HK-2 (cell line): ENCODE measurements at regions not wholly inside any gene's neighbourhood (a gene's known extent, or its start where the extent isn't known, plus 50 kb on each side); places are given as distances from the start of the nearest gene placed in this dataset.

Source experiments
- DNase-seq: peaks from one replicate; pipeline ENCODE4 v3.0.0-alpha.2; 2018; ENCODE audit not compliant: unreplicated experiment

DNA sequence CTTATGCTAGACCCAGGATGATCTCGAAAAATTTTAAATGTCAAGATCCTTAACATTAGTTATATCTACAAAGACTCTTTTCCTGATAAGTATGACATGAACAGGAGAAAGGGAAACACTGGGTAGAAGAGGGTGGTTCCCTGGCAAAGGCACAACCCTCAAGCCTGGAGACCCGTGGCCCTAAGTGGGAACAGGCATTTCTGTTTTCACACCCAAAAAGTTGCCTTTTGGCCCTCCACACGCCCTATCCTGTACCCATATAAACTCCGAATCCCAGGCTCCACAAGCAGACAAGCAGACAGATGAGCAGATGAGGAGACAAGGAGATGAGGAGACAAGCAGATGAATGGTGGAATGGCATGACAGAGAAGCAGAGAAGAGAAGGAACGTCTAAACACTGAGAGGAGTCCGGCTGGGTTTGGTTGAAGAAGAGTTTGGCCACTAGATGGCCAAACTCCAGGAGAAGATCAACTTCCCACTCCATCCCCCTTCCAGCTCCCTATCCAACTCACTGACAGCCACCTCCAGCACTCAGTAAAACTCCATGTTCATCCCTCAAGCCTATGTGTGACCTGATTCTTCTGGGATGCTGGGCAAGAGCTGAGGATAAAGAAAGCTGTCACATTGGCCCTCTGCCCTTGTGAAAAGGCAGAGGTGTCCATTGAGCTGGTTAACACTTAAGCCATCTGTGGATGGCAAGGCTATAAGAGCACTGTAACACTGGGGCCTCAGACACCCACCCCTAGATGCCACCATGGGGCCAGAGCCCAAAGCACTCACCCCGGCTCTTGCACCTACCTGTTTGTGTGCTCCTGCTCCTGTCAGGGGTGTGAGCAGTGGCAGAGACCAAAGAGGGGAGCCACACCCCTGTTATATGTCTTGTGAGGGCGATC is 139.6 kb upstream of the FAM20A start:
- no peak for DNase-seq

DNA sequence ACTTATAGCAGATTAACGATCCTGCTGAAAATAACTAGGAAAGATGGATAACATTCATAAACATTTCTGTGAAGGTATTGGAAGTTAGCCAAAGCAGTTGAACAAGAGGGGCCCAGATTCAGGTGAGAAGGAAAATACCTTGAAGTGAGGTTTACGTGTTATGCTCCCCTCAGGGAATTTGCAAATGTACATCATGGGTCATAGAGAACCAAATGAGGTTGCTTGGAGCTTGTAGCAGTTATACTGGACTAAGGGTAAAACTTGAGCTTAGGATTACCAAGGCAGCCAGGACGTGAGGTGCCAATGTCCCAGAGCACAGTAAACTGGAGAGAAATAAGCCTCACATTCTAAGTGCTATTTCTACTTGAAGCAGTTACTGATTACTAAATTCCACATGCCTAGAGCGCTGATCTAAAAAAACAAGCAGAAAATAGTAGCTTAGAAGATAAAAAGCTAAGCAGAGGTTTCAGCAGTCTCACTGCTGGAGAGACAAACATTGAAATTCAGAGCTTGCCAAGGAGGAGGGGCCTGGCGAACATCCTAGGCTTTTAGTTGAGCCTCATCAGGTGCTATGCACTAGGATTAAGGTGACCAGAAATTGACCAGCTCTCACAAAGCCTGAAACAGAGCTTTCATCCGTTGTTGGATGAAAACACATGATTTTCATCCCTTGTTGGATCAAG is 136.7 kb upstream of the FAM20A start:
- DNase-seq = no peak

DNA sequence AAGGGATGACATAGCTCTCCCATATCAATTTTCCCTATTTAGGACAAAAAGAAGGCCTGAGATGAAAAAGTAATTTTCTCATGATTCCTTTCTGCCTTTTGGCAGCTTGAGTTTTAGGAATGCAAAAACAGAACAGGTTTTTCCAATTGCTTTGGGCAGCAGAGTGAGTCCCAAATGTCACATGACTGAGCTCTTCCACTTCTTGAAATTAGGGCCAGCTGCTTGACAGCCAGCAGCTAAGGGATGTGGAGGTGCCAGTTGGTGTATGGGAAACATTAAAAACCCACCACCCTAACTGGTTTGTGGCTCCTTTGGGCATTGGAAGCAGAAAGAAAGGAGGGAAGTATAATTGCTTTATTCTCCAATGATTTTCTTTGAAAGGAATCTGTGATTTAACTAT is 133.8 kb upstream of the FAM20A start:
- DNase-seq = no peak

DNA sequence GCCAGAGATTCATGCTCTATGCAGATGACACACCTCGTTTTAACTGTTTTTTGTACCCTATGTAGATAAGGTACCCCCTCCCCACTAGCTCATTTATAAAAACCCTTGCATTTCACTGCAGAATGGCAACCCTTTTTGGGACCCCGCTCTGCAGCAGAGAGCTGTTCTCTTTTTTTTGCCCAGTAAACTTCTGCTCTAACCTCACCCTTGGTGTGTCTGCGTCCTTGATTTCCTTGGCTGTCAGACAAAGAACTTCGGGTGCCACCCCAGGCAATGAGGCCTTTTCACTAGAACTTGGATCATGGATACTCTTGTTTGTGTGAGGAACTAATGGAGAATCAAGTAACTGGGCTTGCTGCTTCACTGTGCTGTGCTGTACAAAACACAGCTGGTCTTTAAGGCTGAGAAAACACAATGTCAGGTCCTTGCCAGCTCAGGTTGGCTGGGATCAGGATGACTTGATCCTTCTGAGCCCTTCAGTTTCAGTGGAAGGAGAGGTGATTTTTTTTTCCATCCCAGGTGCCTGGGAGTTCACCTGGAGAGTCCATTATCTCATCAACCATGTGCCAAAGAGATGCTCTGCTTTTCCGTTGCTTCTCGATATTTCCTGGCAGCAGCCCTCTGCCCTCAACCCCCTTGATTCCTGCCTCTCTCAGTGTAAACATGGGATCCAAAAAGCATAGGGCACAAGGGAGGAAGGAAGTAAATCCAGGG is 133.2 kb upstream of the FAM20A start:
- no peak for DNase-seq

DNA sequence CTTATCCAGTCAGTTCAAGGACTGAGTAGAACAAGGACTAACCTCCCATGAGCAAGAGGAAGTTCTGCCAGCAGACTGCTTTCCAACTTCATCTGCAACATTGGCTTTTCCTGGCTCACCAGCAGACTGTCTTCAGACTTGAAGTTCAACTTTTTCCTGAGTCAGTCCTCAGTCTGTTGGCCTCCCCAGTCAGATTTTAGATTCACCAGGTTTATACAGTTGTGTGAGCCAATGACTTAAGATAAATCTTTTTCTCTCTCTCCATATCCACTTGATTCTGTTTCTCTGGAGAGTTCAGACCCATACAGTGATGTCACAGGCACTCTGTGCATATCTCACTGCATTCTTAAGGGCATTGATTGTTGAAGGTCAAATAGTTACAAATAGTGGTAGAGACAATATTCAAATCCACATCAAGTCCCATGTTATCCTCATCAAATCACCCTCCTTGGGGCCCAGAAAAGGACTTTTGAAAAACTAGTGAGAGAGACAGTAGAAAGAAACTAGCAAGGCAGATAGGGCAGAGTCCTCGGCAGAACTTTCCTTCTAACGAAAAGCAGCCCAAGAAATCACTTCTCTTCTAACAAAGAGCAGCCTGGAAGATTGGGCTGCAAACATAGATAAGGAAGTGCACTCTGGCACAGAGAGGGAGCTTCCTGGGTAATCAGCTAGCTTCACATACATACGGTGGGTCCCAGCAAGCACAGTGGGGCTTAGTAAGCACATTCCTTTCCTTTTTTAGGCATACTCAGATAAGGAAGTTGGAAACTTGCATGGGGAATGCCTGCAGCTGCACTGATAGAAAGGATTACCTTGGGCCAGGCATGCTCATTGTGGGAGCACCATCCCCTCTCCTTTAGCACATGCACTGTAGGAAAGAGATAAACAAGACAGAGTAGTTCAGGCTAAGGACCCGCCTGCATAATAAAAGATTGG is 132.3 kb upstream of the FAM20A start:
- no peak for DNase-seq

DNA sequence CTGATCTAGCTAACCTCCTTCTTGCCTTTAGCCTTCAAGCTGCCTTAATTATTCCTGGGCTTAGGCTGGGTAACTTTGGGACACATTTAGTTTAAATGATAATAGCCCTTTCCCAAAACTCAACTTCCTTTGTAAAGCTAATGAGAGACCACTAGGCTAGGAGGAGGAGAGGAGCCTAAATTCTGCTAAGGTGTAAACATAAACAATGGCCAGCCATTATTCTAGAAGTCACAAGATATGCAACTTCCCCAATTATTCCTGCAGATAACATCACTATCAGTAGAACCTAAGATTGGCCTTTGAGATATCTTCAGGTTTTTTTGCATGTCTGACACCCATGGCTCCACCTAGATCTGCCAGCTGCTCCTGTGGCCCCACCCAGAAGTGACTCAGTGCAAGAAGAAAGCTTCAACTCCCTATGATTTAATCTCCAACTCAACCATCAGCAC is 131.2 kb upstream of the FAM20A start:
- DNase-seq = no peak

DNA sequence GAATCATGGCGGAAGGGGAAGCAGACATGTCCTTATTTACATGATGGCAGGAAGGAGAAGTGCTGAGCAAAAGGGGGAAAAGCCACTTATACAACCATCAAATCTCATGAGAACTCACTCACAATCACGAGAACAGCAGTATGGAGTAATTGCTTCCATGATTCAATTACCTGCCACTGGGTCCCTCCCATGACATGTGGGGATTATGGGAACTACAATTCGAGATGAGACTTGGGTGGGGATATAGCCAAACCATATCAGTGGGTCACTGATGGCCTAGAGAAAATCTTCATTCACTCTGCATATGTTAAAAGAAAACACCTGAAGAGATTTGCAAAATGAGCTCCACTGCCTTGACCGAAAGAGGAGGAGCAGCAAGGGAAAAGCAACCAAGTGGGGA is 130.3 kb upstream of the FAM20A start:
- DNase-seq = no peak

DNA sequence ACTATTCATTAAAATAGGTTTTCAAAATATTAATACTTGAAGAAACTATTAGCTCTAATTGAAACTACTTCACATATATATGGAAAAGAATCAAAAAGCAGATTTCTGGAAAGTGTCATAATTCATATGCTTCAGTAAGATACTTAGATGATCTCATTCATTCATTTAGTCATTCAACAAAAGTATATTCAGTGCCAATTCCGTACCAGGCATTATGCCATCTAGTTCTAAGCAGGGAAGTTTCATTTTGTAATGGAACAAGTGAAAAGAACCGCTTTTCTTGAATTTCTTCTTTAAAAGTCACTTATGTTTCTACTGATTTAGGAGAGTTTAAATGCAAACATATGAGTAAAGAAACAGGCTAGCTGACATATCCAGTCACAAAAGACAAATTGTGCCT is 118.3 kb upstream of the FAM20A start:
- no peak for DNase-seq

DNA sequence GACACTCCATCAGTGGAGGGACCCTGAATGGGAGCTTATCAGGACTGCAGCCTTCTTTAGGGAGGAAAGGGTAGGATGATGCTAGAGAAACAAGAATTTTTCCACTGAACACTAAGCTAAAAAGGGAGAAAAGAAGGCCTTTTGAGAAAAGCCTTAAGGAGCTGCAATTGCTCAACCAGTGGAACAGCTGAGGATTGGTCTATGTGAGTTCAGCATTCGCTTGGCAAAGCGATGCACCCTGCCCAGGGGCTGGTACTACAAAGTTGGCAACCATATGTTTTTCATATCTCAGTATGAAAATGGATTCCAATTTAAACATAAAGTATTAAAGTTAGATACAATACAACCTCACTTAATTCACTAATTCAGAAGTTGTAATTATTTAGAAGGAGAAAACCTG is 117.8 kb upstream of the FAM20A start:
- no peak for DNase-seq

DNA sequence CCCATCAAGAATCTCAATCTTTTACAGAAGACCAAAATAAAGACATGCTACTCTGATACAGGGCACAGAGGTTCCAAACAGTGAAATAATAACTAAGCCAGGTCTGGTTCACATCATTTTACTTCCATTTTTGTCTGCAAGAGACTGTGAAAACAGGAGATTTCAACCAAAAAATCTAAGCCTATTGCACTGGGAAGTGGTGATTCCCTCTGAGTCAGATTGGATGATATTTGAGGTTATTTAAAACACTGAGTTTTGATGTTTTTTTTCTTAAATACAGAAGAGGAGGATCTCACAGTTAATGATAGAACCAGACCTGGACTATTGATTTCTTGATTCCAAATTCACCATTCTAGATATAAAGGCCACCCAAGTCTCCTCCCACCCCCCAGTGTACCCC is 117.3 kb upstream of the FAM20A start:
- no peak for DNase-seq

DNA sequence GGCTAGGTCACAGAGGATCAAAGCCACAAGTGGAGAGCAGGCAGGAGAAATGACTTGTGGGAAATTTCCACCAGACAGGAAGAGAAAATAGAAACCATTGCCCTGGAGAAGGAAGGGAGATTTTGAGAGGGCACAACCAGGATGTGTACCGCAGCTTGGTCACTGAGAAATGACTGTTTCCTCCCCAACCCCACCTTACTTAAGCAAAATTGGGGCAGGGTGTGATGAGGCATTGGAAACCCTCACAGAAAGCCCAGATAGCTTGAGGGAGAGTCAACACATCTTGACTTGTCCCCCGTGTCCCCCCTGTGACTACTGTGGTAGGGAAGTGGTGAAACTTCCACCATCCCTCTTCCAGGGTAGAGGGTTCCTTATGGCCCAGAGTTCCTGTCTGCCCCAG is 113.5 kb upstream of the FAM20A start:
- DNase-seq = no peak

DNA sequence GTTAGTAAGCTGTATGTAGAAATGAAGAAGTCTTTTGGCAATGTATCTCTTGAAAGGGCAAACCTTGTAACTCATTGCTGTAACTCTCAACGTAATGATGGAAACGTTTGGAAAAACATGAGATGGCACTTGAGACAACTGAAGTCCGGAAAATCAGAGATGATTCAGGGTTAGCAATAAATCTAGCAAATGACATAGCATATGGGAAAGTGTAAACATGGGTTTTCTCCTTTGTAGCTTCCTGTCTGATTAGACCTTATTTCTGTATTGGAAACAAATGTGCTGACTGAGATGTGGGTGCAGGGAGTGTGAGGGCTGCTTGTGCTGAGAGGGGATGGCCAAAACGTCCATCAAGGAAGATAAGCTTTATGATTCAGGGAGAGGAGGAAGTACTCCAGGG is 110.7 kb upstream of the FAM20A start:
- DNase-seq = no peak

DNA sequence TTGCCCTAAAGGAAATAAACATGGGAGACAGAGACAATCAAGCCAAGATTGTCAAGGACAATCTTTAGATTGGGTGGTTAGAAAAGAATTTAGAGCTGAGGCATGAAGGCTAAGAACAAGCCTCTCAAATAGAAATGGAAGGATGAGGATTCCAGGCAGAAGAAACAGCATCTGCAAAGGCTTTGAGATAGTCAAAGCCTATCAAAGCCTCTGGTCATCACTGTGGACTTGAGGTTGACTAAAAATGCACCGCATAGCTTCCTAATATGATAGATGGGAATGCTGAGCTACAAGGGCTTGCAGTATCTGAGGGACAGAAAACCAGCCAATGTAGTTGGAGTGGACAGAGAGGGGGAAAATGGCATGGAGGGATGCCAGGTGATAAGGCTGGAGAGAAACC is 109.8 kb upstream of the FAM20A start:
- no peak for DNase-seq

DNA sequence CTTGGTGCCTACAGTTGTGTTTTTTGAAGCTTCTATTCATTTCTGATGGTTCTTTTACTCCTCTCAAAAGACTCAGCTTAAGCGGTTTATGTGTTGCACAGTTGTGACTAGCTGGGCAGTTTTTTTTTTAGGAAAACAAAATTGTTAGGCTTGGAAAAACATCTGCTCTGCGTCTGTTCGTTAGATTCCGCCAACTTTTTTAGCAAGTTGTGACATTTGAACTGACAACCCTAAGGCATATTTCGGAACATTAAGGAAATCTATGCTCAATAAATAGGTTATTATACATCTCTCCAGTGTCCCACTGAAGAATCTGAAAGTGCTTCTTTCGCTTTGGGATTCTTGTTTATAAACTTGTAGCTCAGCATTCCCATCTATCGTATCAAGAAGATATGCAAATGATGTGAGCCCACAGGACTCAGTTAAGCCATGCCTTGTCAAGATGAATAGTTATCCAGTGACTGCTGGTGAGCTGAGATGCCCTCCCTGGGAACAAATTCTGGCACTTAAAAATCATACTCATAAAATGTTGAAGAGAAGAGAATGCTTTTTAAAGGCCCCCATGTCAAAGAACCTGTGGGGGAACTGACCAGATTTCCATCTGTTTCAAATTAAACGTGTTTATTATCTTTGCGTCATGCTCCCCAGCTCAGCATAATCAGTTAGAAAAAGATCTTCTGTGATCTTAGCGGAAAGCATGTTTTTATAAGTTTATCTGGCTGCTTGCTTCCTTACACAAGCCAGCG is 109.0 kb upstream of the FAM20A start:
- DNase-seq = no peak

DNA sequence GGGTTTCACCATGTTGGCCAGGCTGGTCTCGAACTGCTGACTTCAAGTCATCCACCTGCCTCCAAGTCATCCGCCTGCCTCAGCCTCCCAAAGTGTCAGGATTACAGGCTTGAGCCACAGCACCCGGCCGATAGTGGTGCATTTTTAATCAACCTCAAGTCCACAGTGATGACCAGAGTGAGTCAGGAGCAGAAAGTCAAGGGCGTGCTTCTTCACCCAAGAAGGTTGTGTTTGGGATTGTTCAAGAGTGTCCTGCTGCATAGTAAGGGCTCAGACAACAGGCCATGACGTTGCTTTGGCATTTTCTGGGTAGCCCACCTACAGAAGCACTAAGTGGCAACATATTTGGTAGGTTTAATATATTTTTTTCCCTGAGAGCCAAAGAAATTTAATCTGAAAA is 108.3 kb upstream of the FAM20A start:
- no peak for DNase-seq

DNA sequence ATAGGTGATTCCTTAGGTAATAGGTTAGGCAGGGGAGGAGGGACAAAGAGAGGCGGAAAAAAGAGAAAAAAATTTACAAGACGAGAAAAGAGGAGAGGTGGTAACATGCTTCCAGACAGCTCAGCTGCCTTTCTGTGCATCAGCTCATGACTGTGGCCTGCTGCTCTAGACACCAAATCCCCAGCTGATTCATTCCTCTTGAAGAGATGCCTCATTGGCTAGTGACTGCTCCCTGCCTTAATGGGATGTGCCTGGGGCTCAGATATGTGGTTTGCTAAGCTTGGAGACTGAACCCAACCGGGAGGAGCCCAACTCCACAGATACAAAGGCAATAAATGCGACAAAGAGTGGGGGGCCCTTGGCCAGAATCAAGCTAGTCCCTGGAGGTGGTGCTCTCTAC is 105.9 kb upstream of the FAM20A start:
- DNase-seq = no peak

DNA sequence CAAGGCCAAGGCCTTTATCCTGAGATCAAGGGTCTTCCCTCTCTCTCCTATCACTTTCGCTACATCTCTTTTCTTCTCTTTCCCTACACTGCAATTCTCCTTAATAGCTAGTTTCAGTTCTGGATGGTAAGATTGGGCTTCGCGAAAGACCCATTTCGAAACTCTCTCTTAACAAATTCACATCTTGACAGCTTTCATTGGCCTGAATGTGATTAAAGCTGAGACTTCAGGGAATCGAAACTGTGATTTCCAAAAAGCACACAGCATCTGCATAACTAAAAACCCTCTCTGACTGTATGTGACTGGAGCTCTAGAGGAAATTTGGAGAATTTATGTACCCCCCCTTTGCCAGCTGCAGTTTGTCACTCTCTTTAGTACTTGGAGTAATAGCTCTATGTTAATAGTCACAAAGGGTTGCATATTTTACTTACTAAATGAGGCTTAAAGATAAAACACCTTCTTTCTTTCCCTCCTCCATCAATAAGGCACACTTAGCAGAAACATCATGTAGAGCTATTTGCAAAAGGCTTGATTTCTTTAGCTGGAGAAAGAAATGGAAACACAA is 105.3 kb upstream of the FAM20A start:
- no peak for DNase-seq

DNA sequence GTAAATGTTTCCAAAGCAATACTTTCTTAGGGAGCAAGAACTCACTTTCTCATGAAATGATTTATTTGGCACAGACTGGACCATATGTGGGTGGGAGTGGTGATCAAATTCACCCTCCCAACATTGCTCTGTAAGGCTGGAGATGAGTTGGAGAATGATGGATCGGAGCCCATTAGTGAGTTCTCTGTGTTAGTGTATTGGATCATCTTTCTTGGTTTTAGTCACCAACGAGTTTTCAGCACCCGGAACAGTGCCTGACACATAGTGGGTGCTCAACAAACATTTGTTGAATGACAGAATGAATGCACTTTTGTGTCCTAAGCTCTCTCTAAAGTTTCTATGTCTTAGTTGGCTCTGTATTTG is 104.5 kb upstream of the FAM20A start:
- no peak for DNase-seq

DNA sequence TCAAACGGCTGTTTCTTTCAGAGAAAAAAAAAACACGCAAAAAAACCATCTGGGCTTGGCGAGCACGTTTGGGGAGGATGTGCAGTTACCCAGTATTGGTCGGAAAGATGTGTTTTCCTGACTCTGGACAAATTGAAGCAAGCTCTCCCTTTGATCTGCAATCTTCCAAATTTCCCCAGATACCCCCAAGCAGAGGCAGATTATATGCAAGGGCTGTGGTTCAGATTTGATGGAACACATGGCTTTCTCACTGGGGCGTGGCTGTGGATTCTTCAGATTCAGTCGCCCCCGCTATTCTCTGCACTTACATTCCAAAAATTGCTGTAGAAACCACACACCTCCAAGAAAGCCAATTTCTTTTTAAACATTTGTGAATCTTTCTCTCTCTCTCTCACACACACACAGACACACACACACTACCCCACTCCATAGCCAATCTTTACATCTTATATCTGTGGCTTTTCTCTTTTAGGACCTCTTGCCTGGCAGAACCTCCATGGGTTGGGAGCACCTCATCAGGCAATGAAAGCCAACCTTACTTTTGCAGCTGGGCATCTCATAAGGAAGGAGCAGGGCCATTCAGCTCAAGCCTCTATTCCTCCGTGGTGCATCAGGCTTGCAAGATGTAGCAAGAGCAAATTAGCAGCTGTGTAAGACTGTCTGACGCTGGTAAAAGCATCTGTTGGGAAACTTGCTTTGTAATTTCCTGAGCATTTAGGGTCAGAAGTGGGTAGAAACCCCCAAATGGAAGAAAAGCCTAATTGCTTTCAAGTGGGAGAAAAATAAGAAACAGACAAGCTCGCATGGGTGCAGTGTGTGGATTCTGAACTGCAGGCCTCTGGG is 103.9 kb upstream of the FAM20A start:
- no peak for DNase-seq

DNA sequence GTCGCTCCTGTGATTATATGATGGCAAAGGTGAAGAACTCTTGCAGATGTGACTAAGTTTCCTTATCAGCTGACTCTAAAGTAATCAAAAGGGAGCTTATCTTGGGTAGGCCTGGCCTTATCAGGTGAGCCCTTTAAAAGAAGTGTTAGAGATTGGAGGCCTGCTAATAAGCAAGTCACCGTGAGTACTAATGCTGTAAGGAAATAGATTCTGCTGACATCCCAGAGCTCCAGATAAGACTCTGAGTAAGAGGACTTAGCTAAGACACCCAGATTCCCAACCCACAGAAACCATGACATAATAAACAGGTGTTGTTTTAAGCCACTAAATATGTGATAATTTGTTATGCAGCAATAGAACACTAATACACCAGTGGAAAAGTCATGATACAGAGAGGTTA is 99.9 kb upstream of the FAM20A start:
- DNase-seq = no peak
